Stomach (tissue), 4 donors: ENCODE measurements at regions not wholly inside any gene's neighbourhood (a gene's known extent, or its start where the extent isn't known, plus 50 kb on each side); places are given as distances from the start of the nearest gene placed in this dataset.

Source experiments
- CTCF ChIP-seq, 7 experiments: fragments of 450-650 bp in 4 of 7; fragments of 200-600 bp in 3 of 7; sonication (generic) in 3 of 7; IDR thresholded peaks; one replicate each; pipeline ENCODE4 v1.5.1; 2016 to 2019; ENCODE audit warnings: antibody characterized with exemption in 7 of 7, control low read depth in 2 of 7, mild to moderate bottlenecking in 1 of 7
- EP300 ChIP-seq: sonication (generic); formaldehyde crosslinking; IDR thresholded peaks from one replicate; pipeline ENCODE4 v1.6.1; 2017; ENCODE audit warnings: antibody characterized with exemption
- POLR2A ChIP-seq, 4 donors: fragments of 450-650 bp; IDR thresholded peaks; one replicate each; pipeline ENCODE4 v1.6.1; 2016; ENCODE audit warnings: antibody characterized with exemption in 4 of 4, control low read depth in 2 of 4, mild to moderate bottlenecking in 1 of 4, moderate library complexity in 1 of 4

- TF ChIP-seq EP300: no peak
- TF ChIP-seq CTCF (IDR thresholded peaks at IDR 0.05): no peak
- no peak for TF ChIP-seq POLR2A (IDR thresholded peaks at IDR 0.05)
These were observed 54.3 kb upstream of the CAMK1G start for GRCh38 chr1:209529233-209529632.
